SK-MEL-5 (cell line): ENCODE measurements at regions not wholly inside any gene's neighbourhood (a gene's known extent, or its start where the extent isn't known, plus 50 kb on each side); places are given as distances from the start of the nearest gene placed in this dataset.

Source experiments
- DNase-seq: peaks from one replicate; pipeline ENCODE4 v3.0.0-alpha.2; 2016; ENCODE audit warnings: low read depth, low spot score
- in situ Hi-C: cut with HindIII; loops from 2 replicates; pipeline ENCODE4 v1.10.0; 2016; ENCODE audit warnings: low sequenced_read_pairs, high pct_unique_total_duplicates, low pct_unique_long_range_greater_than_20kb

- no peak for DNase-seq
- in situ Hi-C loops, result no loop called here
Measured at GRCh38 chr11:40062616-40063015, 1396.8 kb downstream of the LRRC4C start.

DNA sequence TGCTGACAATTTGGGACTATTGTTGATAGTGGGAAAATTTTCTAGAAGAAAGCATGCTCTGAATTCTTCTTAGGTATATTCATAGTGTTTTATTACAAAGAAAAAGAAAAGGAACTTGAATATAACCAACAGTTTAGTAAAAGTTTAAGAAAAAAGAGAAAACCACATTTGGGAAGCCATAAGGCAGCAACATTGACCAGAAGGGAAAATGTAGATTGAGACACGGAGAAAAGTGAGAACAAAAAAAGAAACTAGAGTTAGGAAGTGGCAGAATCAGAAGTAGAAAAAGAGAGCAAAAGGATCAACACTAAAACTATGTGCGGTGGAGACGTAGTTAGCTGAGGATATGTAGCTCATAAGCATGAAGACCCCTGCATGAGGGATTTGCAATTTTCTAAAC lies 1398.2 kb downstream of the LRRC4C start:
- no peak for DNase-seq
- in situ Hi-C loops, result no loop called here

DNA sequence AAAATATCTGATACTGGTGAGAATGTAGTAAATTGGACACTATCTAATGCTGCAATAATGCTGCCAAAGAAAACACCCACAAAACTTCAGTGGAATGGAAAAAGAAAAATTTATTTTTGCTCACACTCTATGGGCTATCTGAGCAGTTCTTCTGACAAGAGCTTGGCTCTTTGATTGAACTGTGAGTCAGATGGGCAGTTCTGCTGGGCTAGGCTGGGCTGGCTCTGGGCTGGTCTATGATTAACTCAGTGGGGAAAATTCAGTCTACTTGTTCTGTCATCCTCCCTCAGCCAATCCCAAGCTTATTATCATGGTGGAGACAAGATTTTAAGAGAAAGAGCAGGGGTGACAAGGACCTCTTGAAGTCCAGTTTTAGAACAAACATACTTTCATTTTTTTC lies 1404.8 kb downstream of the LRRC4C start:
- no peak for DNase-seq
- in situ Hi-C loops, result no loop called here

GRCh38 chr11:40045312-40045711 lies 1414.1 kb downstream of the LRRC4C start:
- in situ Hi-C loops, result no loop called here
- DNase-seq, result no peak

GRCh38 chr11:40037005-40037404 lies 1422.4 kb downstream of the LRRC4C start:
- in situ Hi-C loops, result no loop called here
- no peak for DNase-seq

- in situ Hi-C loops, result no loop called here
- DNase-seq, result no peak
Measured at GRCh38 chr11:40032331-40032730, 1427.1 kb downstream of the LRRC4C start.

GRCh38 chr11:40030867-40031266 lies 1428.6 kb downstream of the LRRC4C start:
- no peak for DNase-seq
- in situ Hi-C loops, result no loop called here

- in situ Hi-C loops, result no loop called here
- DNase-seq, result no peak
Measured at GRCh38 chr11:40029391-40029790, 1430.1 kb downstream of the LRRC4C start.

- DNase-seq, result no peak
- in situ Hi-C loops, result no loop called here
Measured at GRCh38 chr11:40027720-40028119, 1431.7 kb downstream of the LRRC4C start.

DNA sequence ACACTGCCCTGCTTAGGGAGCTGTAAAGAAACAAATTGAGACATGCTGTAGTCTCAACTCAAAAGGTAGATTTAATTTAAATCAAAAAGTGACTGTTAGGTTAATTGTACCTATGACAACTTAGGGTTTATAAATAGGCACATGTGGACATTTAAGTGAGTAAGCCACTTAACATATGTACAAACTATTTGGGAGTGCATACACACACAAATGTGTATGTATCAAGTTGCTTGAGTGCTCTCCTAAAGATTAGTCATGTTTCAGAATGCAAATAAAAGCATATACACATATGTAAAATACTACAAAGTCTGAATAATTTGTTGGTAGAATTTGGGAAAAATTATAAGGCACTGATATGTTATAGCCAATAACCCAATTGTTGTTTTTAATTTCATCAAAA lies 1435.7 kb downstream of the LRRC4C start:
- in situ Hi-C loops, result no loop called here
- DNase-seq, result no peak

- DNase-seq, result no peak
- in situ Hi-C loops, result no loop called here
Measured at GRCh38 chr11:40010011-40010410, 1449.4 kb downstream of the LRRC4C start.

GRCh38 chr11:39992551-39992950 lies 1466.9 kb downstream of the LRRC4C start:
- DNase-seq, result no peak
- in situ Hi-C loops, result no loop called here

GRCh38 chr11:39990421-39990831 lies 1469.0 kb downstream of the LRRC4C start:
- in situ Hi-C loops, result no loop called here
- no peak for DNase-seq

- DNase-seq, result no peak
- in situ Hi-C loops, result no loop called here
Measured at GRCh38 chr11:39975091-39975490, 1484.4 kb downstream of the LRRC4C start.

DNA sequence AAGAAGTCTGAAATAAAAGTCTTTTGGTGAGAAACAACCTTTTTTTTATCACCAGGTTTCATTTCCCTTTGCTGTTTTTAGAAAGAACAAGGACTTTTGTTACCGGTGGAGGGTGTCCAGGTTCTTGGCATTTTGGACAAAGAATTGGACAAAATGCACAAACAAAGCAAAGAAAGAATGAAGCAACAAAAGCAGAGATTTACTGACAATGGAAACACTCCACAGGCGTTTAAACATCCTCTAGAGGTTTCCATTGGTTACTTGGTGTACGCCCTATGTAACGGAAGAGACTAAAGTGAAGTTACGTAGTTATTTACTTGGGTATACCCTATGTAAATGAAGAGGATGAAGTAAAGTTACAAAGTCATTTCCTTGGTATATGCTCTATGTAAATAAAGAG lies 1487.0 kb downstream of the LRRC4C start:
- no peak for DNase-seq
- in situ Hi-C loops, result no loop called here

DNA sequence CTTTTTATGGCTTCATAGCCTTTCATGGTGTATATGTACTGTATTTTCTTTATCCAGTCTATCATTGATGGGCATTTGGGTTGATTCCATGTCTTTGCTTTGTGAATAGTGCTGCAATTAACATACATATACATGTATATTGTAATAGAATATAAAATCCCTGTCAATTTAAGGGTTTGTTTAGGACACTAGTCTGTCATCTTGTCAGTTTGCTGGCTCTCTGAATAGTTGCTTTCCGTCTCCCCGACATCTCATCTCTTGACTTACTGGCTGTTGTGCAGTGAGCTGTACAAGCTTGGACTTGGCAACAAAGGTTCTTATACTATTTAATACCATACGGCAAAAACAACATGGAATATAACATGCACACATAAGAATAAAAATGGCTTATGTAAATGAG lies 1487.5 kb downstream of the LRRC4C start:
- in situ Hi-C loops, result no loop called here
- no peak for DNase-seq

DNA sequence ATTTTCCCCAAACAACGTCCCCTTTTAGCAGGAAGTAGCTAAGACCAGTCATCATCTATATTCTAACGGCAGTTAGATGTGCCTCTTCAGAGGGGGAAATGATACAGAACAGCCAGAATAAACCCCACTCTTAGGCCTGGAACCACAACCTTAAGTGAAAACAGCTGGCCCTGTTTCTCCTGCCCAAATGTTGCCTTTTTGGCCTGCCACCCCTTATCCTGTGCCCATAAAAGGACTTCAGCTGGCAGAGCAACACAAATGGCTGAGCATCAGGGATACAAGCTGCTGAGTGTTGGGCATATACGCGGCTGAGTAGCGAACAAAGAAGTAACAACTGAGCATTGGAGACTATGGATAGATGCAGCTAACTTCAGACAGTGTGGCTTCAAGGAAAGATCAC lies 1491.4 kb downstream of the LRRC4C start:
- in situ Hi-C loops, result no loop called here
- no peak for DNase-seq

DNA sequence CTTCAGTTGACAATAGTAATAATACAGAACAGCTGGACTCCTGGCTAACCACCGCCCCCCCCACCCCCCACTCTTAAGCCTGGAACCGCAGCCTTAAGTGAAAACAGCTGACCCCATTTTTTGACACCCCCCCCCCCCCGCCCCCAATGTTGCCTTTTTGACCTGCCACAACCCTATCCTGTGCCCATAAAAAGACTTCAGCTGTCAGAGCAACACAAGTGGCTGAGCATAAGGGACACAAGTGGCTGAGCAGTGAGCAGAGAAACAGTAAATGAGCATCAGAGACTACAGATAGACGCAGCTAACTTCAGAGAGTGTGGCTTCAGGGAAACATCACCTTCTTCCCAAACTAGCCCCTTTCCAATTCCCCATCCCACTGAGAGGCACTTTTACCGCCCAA lies 1493.8 kb downstream of the LRRC4C start:
- in situ Hi-C loops, result no loop called here
- DNase-seq, result no peak

DNA sequence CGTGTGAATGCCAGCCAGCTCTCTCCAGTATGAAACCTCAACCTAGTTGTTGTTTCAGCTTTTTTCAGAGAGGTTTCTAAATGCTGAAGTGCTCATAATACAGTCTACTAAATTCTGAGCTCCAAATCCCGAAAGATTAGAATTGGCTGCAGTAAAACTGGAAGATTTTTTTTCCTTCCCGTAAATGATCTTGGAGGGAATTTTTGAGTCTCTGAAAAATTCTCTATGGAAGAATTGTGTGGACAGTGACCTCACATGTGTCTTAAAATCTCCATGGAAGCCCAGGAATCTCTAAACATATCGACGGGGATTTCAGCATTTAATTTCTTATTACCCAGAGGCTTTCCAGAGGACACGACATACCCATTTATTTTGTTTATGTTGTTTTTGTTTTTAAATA lies 1499.2 kb downstream of the LRRC4C start:
- in situ Hi-C loops, result no loop called here
- no peak for DNase-seq

DNA sequence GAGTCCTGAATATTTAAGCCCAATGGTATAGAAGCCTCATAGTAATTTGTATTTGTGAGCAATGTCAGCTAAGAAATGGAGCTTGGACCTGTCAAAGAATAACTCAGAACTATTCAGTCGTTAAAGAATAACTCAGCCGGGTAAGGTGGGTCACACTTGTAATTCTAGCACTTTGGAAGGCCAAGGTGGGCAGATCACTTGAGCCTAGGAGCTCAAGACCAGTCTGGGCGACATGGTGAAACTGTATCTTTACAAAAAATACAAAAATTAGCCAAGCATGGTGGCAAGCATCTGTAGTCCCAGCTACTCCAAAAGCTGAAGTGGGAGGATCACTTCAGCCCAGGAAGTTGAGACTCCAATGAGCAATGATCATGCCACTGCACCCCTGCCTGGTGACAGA lies 1526.5 kb downstream of the LRRC4C start:
- in situ Hi-C loops, result no loop called here
- no peak for DNase-seq
